Gastrocnemius medialis (tissue), 4 donors: ENCODE measurements at regions not wholly inside any gene's neighbourhood (a gene's known extent, or its start where the extent isn't known, plus 50 kb on each side); places are given as distances from the start of the nearest gene placed in this dataset.

Experiments
- ATAC-seq, 2 donors: fragments of 150-250 bp; one replicate each; pipeline ENCODE4 v1.9.1; 2016
- DNase-seq, 2 donors: peaks; one replicate each; pipeline ENCODE4 v3.0.0-alpha.2; 2019
- H3K27ac ChIP-seq, 4 donors: fragments of 200-600 bp; sonication (generic); 1 replicate in 1 of 4; 2 replicates in 3 of 4; pipeline ENCODE4 v1.5.1; 2016 to 2018; ENCODE audit warnings: mild to moderate bottlenecking in 2 of 4, moderate library complexity in 1 of 4
- H3K27me3 ChIP-seq, 3 donors: fragments of 200-600 bp; sonication (generic) in 2 of 3; 1 replicate in 1 of 3; 2 replicates in 2 of 3; pipeline versions ENCODE4 v1.5.1 to v1.6.0; 2016 to 2019; ENCODE audit warnings: mild to moderate bottlenecking in 1 of 3, moderate library complexity in 1 of 3
- H3K36me3 ChIP-seq, 2 donors: fragments of 200-600 bp; sonication (generic) in 1 of 2; one replicate each; pipeline ENCODE4 v1.5.1; 2017 to 2018
- H3K4me1 ChIP-seq, 2 donors: fragments of 200-600 bp; sonication (generic) in 1 of 2; one replicate each; pipeline ENCODE4 v1.5.1; 2016 to 2017; ENCODE audit warnings: mild to moderate bottlenecking in 2 of 2
- H3K4me3 ChIP-seq, 4 donors: fragments of 200-600 bp; sonication (generic) in 3 of 4; 1 replicate in 1 of 4; 2 replicates in 3 of 4; pipeline ENCODE4 v1.5.1; 2016 to 2019; ENCODE audit warnings: mild to moderate bottlenecking in 2 of 4
- H3K9me3 ChIP-seq, 3 donors: fragments of 200-600 bp; sonication (generic) in 2 of 3; 1 replicate in 1 of 3; 2 replicates in 2 of 3; pipeline ENCODE4 v1.5.1; 2016 to 2019
- POLR2A ChIP-seq, 2 donors: fragments of 450-650 bp; IDR thresholded peaks; one replicate each; pipeline ENCODE4 v1.6.1; 2017; ENCODE audit warnings: antibody characterized with exemption in 2 of 2, mild to moderate bottlenecking in 2 of 2, moderate library complexity in 2 of 2
- in situ Hi-C, 4 donors: fragments of 200-750 bp; cut with MboI; loops; one replicate each; pipeline versions ENCODE4 v1.15.0 to v1.8.0; 2017; ENCODE audit warnings: low sequenced_read_pairs in 4 of 4
- intact Hi-C: fragments of 100-400 bp; cut with DNase I; formaldehyde crosslinking; loops from one replicate; pipeline ENCODE4 v1.15.1; 2023; ENCODE audit warnings: low total_unique reads
- TF ChIP-seq, protein P1 (sequence below), 5 experiments: fragments of 450-650 bp in 3 of 5; fragments of 200-600 bp in 2 of 5; sonication (generic) in 2 of 5; IDR thresholded peaks in 4 of 5; conservative IDR thresholded peaks in 1 of 5; 1 replicate in 4 of 5; 2 replicates in 1 of 5; pipeline ENCODE4 v1.5.1; 2016 to 2019; ENCODE audit warnings: antibody characterized with exemption in 5 of 5, mild to moderate bottlenecking in 3 of 5, moderate library complexity in 3 of 5

DNA sequence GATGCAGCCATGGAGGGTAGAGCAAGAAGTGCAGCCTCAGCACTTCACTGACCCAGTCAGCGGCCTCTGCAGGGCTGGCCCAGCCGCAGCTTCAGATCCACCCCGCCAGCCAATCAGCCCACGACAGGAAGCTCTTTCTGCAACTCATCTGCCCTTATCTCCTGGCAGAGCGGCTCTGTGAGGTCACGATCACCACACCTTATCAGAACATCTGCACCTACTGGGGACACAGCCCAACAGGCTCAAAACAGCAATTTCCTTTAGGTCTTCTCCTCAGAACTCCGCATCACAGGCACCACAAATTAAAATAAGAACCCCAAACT is 287.3 kb downstream of the BCL11B start:
- no peak overlapping the region for H3K4me3 ChIP-seq
- intact Hi-C loops = no loop called here
- no peak for TF ChIP-seq POLR2A (IDR thresholded peaks at IDR 0.05)
- H3K27me3 ChIP-seq = no peaks in the 10 kb centered on the region
- DNase-seq (no peak), ATAC-seq (no peak)
- in situ Hi-C loops = no loop called here
- no peaks in the 10 kb centered on the region for H3K9me3 ChIP-seq
- H3K36me3 ChIP-seq = no peaks in the 10 kb centered on the region
- no peaks in the 10 kb centered on the region for H3K4me1 ChIP-seq
- no peak overlapping the region for H3K27ac ChIP-seq

DNA sequence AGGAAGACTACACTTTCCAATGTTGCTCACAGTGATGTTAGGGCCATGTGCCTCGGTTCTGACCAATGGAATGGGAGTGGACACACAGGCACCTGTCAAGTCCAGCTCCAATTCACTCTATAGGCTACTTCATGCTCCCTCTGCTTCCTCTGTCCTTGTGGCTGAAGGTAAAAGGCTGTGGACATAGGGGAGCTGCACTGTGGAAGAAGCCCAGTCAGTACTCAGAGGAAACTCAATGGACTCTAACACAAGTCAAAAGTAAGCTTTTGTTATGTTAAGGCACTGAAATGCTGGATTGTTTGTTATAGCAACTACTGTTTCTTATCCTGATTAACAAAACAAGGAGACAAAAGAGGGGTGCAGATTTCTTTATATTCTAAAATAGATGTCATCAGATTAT is 278.2 kb downstream of the BCL11B start:
- no peaks in the 10 kb centered on the region for H3K36me3 ChIP-seq
- no peak overlapping the region for H3K4me3 ChIP-seq
- ATAC-seq (no peak), DNase-seq (no peak)
- no peaks in the 10 kb centered on the region for H3K27me3 ChIP-seq
- intact Hi-C loops (no loop called here), in situ Hi-C loops (no loop called here)
- H3K4me1 ChIP-seq = peaks cover 0 to 3% of the 10 kb centered on the region in 2 donors
- no peak for TF ChIP-seq POLR2A (IDR thresholded peaks at IDR 0.05)
- TF ChIP-seq, protein P1, sequence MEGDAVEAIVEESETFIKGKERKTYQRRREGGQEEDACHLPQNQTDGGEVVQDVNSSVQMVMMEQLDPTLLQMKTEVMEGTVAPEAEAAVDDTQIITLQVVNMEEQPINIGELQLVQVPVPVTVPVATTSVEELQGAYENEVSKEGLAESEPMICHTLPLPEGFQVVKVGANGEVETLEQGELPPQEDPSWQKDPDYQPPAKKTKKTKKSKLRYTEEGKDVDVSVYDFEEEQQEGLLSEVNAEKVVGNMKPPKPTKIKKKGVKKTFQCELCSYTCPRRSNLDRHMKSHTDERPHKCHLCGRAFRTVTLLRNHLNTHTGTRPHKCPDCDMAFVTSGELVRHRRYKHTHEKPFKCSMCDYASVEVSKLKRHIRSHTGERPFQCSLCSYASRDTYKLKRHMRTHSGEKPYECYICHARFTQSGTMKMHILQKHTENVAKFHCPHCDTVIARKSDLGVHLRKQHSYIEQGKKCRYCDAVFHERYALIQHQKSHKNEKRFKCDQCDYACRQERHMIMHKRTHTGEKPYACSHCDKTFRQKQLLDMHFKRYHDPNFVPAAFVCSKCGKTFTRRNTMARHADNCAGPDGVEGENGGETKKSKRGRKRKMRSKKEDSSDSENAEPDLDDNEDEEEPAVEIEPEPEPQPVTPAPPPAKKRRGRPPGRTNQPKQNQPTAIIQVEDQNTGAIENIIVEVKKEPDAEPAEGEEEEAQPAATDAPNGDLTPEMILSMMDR (IDR thresholded peaks at IDR 0.05 in 4 of 5, conservative IDR thresholded peaks at IDR 0.05 in 1 of 5) = no peak
- no peaks in the 10 kb centered on the region for H3K9me3 ChIP-seq
- H3K27ac ChIP-seq = no peak overlapping the region

DNA sequence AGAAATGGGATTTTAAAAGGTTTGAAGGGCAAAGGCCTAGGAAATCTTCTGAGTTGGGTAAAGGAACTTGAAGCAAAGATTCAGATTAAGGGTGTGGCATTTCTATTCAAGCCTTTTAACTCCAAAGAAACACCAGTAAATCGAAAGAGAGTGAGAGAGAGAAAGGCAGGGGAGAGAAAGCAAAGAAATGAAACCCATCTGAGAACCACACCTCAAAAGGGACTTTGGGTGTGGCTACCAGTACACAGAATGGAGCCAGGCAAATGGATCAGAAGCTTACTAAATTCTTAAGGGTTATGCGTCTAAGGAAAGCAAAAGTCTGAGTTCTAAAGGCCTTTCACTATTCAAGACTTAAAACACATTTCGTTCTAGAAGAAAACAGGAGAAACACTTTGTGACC is 277.4 kb downstream of the BCL11B start:
- in situ Hi-C loops = no loop called here
- ATAC-seq (no peak), DNase-seq (no peak)

DNA sequence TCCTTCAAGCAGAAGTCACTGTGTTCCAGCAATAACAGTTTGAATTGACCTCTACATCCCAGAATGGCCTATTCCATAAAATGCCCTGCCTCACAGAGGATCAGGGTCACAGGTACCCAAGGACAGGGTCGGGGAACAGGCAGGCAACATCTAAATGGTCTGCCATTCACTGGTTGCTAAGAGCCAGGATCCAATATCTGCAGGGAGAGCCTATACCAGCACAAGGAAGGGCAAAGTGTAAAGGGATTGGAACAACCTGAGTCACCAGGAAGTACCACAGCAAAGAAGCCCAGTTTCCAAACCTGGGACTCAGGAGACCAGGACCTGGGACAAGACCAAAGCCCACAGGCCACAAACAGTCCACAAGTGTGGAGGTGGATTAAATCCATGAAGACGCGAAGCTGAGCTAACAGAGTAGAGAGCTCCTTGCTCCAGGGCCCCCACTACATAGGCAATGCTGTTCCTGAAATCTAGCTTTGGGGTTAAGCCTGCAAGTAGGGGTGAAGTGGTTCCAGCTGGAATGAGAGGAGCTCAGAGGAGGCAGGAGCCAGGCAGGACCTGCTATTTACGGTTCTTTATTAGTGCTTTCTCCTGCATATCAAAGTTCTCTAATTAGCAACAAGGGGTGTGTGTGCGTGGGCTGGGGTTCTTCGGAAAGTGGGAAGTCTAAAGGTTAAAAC is 274.3 kb downstream of the BCL11B start:
- Histone ChIP-seq H3K9me3 (no peaks in the 10 kb centered on the region), H3K36me3 (no peaks in the 10 kb centered on the region), H3K4me3 (no peak overlapping the region), H3K27me3 (no peaks in the 10 kb centered on the region), H3K27ac (no peak overlapping the region), H3K4me1 (peaks cover 0 to 3% of the 10 kb centered on the region in 2 donors)
- intact Hi-C loops (no loop called here), in situ Hi-C loops (no loop called here)
- TF ChIP-seq, protein P1 (IDR thresholded peaks at IDR 0.05 in 4 of 5, conservative IDR thresholded peaks at IDR 0.05 in 1 of 5) = no peak
- TF ChIP-seq POLR2A (IDR thresholded peaks at IDR 0.05) = no peak
- ATAC-seq (no peak), DNase-seq (no peak)

More for the DNA sequence above, 277.4 kb downstream of the BCL11B start:
- Histone ChIP-seq H3K27me3 (no peaks in the 10 kb centered on the region), H3K4me1 (peaks cover 0 to 3% of the 10 kb centered on the region in 2 donors), H3K4me3 (no peak overlapping the region), H3K36me3 (no peaks in the 10 kb centered on the region), H3K27ac (no peak overlapping the region), H3K9me3 (no peaks in the 10 kb centered on the region)
- TF ChIP-seq, protein P1 (IDR thresholded peaks at IDR 0.05 in 4 of 5, conservative IDR thresholded peaks at IDR 0.05 in 1 of 5) = no peak
- TF ChIP-seq POLR2A (IDR thresholded peaks at IDR 0.05) = no peak
- intact Hi-C loops = no loop called here

DNA sequence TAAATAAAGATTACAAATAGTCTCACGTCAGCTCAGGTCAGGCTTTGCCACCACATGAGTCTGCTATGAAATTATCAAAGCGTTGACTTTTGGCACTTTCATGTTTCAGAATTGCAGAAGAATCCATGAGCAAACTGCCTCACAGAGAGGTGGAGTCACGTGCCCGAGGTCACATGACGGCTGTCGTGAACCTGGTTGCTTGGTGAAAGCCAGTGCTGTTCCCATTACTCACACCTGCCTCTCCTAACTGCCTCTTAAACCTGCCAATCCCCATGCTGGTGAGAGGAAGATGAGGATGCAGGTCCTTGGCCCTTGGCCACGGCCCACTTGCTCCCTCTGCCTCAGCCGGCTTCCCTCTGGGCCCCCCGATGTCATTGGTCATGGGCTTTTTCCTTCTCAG is 272.7 kb downstream of the BCL11B start:
- Histone ChIP-seq H3K27me3 (no peaks in the 10 kb centered on the region), H3K27ac (no peak overlapping the region), H3K4me3 (no peak overlapping the region), H3K36me3 (no peaks in the 10 kb centered on the region), H3K4me1 (peaks cover 0 to 3% of the 10 kb centered on the region in 2 donors), H3K9me3 (no peaks in the 10 kb centered on the region)
- ATAC-seq (no peak), DNase-seq (no peak)
- TF ChIP-seq, protein P1 (IDR thresholded peaks at IDR 0.05 in 4 of 5, conservative IDR thresholded peaks at IDR 0.05 in 1 of 5) = no peak
- TF ChIP-seq POLR2A (IDR thresholded peaks at IDR 0.05) = no peak
- intact Hi-C loops = no loop called here
- in situ Hi-C loops = no loop called here
